Cardiac fibroblast (primary cell): ENCODE measurements at regions not wholly inside any gene's neighbourhood (a gene's known extent, or its start where the extent isn't known, plus 50 kb on each side); places are given as distances from the start of the nearest gene placed in this dataset.
A peak's percentile ranks its signal among the peaks of the same experiment; 100 is the strongest.
"Not testable (repeated sequence)": the region's sequence is repeated elsewhere in the genome, so short reads cannot be mapped to it uniquely, and the experiment has no call there.

Experiments
- DNase-seq, 2 donors: peaks; one replicate each; pipeline versions ENCODE4 v3.0.0 to v3.0.0-alpha.2; 2010; ENCODE audit warnings: low read depth in 2 of 2
- H3K4me3 ChIP-seq, 2 donors: replicated peaks in 1 of 2; 1 replicate in 1 of 2; 2 replicates in 1 of 2; pipeline ENCODE4 v1.5.1; 2011; ENCODE audit warnings: low read depth in 2 of 2, low read length in 2 of 2, mild to moderate bottlenecking in 2 of 2, moderate library complexity in 1 of 2
- TF ChIP-seq, protein P1 (sequence below): IDR thresholded peaks from one replicate; pipeline ENCODE4 v1.5.1; 2011; ENCODE audit warnings: low read depth, mild to moderate bottlenecking, low read length, inconsistent platforms

DNA sequence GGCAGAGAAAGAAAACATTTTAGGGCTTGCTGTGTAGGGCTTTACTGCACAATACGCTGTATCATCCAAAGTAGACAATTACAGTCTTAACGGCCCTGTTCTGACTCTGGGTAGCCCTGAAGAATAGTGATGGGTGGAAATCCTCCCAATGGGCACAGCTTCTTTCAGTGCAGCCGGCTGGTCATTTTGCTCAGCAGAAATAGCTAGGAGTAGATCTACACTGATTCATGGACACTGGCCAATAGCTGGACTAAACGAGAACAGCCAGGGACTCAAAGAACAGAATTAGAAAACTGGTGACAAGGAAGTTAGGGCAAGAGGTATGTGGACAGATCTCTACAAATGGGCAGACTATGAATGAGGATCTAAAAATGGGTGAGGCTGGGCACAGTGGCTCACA is 69.3 kb downstream of the IARS1 start:
- DNase-seq: no peak
- TF ChIP-seq, protein P1, sequence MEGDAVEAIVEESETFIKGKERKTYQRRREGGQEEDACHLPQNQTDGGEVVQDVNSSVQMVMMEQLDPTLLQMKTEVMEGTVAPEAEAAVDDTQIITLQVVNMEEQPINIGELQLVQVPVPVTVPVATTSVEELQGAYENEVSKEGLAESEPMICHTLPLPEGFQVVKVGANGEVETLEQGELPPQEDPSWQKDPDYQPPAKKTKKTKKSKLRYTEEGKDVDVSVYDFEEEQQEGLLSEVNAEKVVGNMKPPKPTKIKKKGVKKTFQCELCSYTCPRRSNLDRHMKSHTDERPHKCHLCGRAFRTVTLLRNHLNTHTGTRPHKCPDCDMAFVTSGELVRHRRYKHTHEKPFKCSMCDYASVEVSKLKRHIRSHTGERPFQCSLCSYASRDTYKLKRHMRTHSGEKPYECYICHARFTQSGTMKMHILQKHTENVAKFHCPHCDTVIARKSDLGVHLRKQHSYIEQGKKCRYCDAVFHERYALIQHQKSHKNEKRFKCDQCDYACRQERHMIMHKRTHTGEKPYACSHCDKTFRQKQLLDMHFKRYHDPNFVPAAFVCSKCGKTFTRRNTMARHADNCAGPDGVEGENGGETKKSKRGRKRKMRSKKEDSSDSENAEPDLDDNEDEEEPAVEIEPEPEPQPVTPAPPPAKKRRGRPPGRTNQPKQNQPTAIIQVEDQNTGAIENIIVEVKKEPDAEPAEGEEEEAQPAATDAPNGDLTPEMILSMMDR: no peak
- H3K4me3 ChIP-seq: no peak overlapping the region

DNA sequence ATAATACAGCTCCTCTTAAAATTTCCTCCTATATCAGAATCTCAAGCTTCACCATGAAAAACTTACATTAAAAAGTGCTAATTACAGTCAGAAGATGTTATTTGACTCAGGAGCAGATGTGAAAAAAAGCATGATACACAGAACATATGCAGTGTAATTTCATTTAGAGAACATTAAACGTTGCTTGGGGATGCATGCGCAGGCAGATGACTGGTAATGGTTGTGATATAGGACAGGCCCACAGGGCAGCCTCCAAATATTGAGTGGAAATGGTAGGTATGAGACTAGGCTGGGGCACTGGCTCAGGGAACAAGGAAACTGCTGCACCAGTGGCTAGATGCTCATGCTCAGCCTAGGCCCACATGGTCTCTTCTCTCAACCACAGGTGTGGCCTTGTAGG is 69.7 kb downstream of the IARS1 start:
- no peak for DNase-seq

DNA sequence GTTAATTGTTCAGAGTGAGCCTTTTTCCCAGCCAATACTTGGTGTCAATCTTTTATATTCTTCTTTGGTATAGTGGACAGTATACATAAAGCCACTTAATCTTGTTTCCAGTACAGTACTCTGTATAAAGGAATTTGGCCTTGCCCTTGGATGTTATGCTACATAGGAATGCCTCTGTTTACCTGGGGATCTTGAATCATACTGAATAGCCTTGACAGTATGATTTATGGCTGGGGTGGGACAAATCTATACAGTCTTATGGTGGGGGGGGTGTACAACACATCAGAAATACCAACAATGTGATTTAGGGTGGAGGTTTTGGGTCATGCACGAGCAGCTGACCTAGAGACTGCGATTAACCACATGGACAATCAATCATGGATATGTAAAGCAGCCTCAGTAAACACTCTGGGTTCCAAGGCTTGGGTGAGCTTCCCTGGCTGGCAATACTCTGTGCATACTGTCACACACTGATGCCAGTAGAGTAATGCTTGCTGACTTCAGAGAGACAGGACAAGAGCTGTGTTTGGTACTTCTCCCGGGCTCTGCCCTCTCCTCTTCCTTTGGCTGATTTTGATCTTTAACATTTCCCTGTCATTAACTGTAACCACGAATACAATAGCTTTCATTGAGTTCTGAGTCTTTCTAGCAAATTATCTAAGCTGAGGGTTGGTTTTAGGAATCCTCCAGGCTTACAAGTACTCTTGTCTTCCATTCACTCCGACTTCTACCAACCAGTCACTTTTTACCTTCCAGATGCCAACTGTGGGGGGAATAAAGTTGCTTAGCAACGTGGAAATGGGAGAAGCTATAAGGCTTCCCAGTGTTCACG is 84.6 kb downstream of the IARS1 start:
- TF ChIP-seq, protein P1: no peak
- no peak overlapping the region for H3K4me3 ChIP-seq
- no peak for DNase-seq

More for the DNA sequence above, 69.7 kb downstream of the IARS1 start:
- TF ChIP-seq, protein P1: no peak
- H3K4me3 ChIP-seq: no peak overlapping the region

DNA sequence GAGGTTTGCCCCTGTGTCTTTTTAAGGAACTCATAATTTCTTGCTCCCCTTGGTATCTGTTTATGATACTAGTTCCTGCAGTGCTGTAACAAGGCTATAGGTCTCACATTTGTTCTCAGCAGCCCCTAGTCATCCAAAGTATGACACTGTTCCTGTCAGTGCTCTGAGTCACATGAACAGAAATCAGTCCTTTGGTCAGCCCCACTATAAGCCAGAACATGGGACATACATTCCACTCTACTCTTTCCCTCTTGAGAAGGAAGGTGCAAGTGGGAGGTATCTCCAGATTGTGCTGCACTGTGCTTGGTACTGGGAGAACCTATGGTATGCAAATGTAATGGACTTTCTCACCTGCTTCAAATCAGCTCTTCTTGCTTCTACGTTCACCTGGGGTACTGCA is 87.0 kb downstream of the IARS1 start:
- TF ChIP-seq, protein P1: no peak
- no peak overlapping the region for H3K4me3 ChIP-seq
- DNase-seq: peak; percentile 7 to 43

DNA sequence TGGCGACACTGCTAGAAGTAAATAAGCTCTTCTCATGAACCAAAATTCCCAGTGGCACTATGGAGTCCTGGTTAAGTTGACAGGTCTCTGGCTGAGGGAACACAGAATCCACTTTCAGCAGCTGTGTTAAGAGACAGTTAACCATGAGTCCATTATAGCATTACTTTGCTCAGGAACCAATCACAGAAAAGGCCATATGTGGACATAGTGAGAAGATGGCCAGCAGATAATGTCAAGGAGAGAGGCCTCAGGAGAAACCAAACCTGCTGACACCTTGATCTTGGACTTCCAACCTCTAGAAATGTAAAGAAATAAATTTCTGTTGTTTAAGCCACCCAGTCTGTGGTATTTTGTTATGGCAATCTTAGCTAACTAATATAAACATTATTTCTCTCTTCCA is 88.7 kb upstream of the SPTLC1 start:
- not testable (repeated sequence) for H3K4me3 ChIP-seq, DNase-seq

DNA sequence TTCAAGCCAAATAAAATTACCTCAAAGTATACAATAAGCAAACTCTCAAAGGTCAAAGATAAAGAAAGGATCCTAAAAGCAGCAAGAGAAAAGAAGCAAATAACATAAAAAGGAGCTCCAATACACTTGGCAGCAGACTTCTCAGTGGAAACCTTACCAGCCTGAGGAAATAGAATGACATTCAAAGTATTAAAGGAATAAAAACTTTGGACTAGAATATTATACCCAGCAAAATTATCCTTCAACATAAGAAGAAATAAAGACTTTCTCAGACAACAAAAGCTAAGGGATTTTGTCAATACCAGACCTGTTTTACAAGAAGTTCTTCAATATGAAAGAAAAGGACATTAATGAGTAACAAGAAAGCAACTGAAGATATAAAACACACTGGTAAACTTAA is 83.0 kb upstream of the SPTLC1 start:
- not testable (repeated sequence) for DNase-seq, H3K4me3 ChIP-seq

DNA sequence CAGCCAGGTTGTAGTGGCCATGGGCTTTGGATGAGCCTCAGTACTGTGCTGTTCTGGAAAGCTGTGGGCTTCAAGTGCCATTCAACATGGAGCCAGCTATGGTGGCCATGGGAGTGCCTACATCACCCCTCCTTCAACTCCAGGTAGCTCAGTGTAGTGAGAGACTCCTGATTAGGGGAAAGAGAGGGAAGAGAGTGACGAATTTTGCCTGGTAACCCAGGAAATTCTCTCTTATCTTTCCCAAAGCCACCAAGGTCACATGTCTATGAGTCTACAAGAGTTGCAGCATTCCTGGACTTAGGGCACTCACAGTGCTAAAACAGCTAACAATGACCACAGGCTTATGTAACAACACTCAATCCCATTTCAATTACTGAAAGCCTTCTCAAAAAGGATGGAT is 81.7 kb upstream of the SPTLC1 start:
- TF ChIP-seq, protein P1: no peak
- H3K4me3 ChIP-seq: no peak overlapping the region
- peak; percentile 46 to 70 for DNase-seq

DNA sequence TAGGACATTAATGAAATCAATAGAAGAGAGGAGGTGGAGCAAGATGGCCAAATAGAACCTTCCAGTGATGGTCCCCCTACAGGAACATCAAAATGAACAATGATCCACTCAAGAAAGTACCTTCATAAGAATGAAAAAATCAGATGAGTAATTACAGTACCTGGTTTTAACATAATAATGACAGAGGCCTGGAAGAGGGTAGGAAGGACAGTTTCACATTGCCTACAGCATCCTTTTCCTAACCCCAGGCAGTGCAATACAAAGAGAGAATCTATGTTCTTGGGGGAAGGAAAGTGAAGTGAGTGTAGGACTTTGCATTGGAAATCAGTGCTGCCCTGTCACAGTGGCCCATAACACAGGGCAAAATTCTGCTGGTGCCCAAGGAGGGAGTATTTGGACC is 81.2 kb upstream of the SPTLC1 start:
- no peak overlapping the region for H3K4me3 ChIP-seq
- TF ChIP-seq, protein P1: no peak
- no peak for DNase-seq
